SIG-M5 treated with dmso at 0.1 percent for 504 hours (cell line): ENCODE measurements at regions not wholly inside any gene's neighbourhood (a gene's known extent, or its start where the extent isn't known, plus 50 kb on each side); places are given as distances from the start of the nearest gene placed in this dataset.

Experiments used
- DNase-seq: peaks from one replicate; lab custom pipeline; 2025; ENCODE audit not compliant: unreplicated experiment; lab: John Stamatoyannopoulos, UW

- no peak for DNase-seq
Measured at GRCh38 chr4:28730304-28730703, 1869.7 kb downstream of the STIM2 start.

- no peak for DNase-seq
Measured at GRCh38 chr4:28744066-28744465, 1883.4 kb downstream of the STIM2 start.

GRCh38 chr4:28754376-28754775 lies 1893.7 kb downstream of the STIM2 start:
- DNase-seq: no peak

DNA sequence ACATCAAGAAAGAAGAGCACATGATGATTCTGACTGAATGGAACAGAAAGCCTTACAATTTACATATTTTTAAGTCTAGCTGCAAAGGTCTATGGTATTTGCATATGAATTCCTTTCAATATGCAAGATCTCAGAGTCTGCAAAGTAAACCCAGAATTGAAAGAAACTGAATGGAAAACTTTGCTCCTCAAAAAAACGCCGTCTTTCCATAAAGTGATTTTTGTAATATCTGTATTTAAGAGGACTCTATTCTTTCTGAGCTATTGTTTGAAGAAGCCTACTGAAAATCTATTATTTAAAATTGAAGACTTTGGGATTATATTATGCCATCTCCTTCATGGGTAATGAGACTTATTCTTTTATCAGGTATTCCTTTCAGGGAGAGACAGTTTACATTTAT lies 1894.4 kb downstream of the STIM2 start:
- DNase-seq: no peak

- no peak for DNase-seq
Measured at GRCh38 chr4:28759064-28759463, 1898.4 kb downstream of the STIM2 start.

GRCh38 chr4:28760003-28760402 lies 1899.4 kb downstream of the STIM2 start:
- no peak for DNase-seq

DNA sequence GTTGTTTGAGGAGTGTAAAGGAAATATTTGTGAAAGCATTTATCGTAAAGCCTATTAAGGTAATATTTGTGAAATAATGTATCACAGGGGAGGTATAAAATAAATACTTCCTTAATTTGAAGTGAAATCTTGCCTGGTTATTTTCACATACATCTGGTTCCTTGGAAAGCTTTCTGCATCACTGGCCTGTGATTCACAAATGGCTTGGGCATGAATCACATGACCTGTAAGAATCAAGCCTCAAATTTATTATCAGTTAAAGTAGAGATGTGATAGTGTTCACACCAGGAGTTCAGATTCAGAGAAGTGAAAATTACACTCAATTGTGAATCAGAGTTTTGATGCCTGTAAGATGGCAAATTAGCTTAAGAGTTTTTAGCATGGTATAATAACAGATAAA lies 1911.4 kb downstream of the STIM2 start:
- DNase-seq: no peak

GRCh38 chr4:28772788-28773187 lies 1912.1 kb downstream of the STIM2 start:
- no peak for DNase-seq

DNA sequence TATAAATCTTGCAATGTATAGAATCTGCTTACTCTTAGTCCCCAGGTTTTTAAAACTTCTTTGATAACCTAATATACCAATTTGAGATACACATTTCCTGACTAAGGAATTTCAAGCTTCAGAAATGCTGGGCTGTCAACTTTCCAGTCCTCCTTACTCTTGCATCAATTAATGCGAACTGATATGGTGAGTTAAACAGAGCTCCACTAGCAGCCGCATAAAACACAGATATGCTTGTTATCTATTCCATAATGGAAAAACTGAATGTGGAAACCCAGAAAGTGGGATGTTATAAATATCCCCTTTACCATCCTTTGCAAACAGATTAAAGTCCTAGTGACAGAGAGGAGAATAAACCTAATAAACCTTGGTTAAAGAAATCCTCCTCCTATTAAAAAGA lies 1913.7 kb downstream of the STIM2 start:
- no peak for DNase-seq

- no peak for DNase-seq
Measured at GRCh38 chr4:28776004-28776403, 1915.4 kb downstream of the STIM2 start.

DNA sequence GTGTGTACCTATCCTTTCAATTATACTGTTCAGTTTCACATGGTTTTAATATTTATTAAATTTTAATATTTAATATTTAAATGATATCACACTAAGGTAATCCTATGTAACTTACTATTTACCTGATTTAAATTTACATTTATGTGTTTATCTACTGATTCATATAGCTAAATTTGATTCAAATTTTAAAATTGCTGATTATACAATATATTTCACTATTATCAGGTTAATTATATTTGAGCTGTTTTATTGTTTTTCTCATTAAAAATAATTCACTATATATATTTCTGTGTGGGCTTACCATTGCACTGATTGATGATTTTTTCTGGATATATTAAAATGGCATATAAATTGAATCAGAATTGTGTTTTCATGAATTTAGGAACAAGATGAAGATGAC lies 1923.5 kb downstream of the STIM2 start:
- DNase-seq: no peak

DNA sequence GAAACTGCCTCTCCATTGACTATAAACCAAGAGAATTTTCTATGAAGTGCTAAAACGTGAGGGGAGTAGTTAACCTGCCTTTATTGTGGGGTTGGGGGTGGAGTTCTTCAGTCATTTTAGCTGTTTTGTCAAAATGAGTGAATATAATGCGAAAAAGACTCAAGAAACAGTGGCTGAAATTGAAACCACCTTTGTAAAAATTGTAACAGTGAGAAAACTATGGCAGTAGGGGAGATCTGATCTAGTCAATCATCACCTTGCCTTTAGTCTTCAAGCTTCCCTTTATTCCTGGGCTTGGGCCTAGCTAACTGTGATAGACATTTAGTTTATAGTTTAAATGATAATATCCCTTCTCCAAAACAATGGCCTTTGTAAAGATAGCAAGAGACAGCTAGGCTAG lies 1927.3 kb downstream of the STIM2 start:
- DNase-seq: no peak

GRCh38 chr4:28788929-28789490 lies 1928.4 kb downstream of the STIM2 start:
- DNase-seq: no peak

DNA sequence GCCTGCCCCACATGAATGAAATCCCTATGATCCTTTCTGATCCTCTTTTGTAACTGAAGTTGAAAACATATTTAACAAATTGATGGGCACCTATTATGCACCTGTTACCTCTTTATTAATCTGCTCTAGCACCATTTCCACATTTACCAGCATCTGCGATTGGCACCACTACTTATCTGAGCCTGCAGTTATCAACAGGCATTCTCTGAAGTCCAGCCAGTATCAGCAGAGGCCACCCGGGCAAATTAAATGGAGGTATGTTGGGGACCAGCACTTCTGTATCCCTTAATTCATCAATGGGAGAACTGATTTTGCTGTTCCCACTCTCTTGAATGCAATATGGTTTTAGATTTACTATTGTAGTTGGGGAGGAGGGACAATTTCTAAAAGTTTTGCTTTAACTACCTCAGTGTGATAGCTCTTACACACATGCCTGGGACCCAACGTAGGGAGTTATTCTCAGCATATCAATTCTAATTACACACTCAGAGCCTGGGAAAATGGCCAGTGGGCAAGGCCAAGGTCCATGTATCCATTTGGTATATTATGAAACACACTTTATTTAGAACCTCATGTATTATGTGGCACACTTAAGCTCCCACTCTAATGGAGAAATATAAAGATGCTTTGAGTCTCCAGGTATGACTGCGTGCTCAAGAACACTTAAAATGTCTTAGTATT lies 1927.1 kb upstream of the PCDH7 start:
- no peak for DNase-seq

GRCh38 chr4:28799696-28800095 lies 1920.5 kb upstream of the PCDH7 start:
- DNase-seq: no peak

GRCh38 chr4:28811025-28811424 lies 1909.1 kb upstream of the PCDH7 start:
- DNase-seq: no peak

DNA sequence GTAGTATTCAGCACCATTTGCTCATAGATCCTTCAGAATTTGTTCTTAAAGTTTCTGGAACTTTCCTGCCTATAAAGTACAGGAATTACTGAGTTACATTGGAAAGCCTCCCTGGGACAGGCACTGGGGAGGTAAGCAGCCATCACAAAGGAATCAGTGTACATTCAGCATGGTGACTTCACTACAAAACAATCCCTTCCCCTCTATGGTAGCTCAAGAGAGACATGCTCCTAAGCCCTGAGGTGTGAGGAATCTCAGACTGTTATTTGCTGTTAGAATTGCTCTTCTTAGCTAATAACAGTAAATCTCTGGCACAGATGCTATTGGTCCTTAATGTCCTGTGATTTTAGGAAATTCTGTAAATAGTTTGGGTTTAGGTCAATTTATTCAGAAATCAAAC lies 1898.0 kb upstream of the PCDH7 start:
- DNase-seq: no peak

- DNase-seq: no peak
Measured at GRCh38 chr4:28827866-28828265, 1892.3 kb upstream of the PCDH7 start.

DNA sequence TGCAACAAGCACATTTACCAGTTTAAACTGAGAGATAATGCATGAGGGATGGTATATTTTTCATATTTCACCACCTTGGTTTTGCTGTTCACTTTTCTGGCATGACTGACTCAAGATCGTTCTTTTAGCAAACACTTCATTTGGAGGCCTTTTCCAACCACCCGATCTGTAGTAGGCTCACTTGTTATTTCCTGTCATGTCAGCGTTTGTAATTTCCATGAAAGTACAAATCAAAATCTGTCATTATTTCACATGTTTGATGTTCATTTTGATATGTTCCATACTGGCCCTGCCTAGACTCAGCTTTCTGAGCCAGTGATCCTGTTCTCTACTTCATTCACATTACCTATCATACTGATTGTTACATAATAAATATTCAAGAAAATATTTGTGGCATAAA lies 1888.3 kb upstream of the PCDH7 start:
- no peak for DNase-seq

DNA sequence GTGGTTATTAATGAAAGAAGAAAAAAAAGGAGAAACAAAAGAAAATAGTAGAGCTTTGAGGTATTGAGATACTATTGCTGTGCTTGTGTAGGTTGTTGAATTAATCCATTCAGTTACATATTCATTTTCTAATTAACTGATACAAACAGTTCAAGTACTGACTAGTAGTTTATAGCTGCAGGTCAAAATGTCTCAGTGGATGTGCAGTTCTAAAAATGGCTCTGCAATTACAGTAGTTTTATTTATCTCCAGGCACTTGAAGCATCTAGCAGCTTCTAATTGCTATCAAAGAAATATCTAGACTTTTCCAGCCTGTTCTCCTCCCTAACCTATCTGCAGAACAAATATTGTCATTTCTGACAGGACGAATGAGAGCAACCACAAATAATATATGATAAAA lies 1887.7 kb upstream of the PCDH7 start:
- DNase-seq: no peak

GRCh38 chr4:28834120-28834519 lies 1886.0 kb upstream of the PCDH7 start:
- DNase-seq: no peak

GRCh38 chr4:28835501-28835900 lies 1884.7 kb upstream of the PCDH7 start:
- no peak for DNase-seq

- no peak for DNase-seq
Measured at GRCh38 chr4:28842271-28842670, 1877.9 kb upstream of the PCDH7 start.
